SK-N-SH treated with all-trans-retinoic acid at 6 μM for 48 hours (cell line): ENCODE measurements at regions not wholly inside any gene's neighbourhood (a gene's known extent, or its start where the extent isn't known, plus 50 kb on each side); places are given as distances from the start of the nearest gene placed in this dataset.

ENCODE experiments used
- ATAC-seq: fragments of 200-7000 bp; cut with Tn5 transposase; 3 replicates; pipeline ENCODE4 v1.9.1; 2020; ENCODE audit warnings: mild to moderate bottlenecking, moderate library complexity
- ARNTL ChIP-seq: fragments of 450-650 bp; formaldehyde crosslinking; IDR thresholded peaks from 2 replicates; pipeline ENCODE4 v1.5.0; 2020; ENCODE audit warnings: low read depth, mild to moderate bottlenecking, moderate library complexity, borderline replicate concordance
- BACH2 ChIP-seq: fragments of 250-450 bp; sonication (Bioruptor Pico); IDR thresholded peaks from 2 replicates; pipeline ENCODE4 v1.9.0; 2021; ENCODE audit warnings: mild to moderate bottlenecking, borderline replicate concordance
- CREB5 ChIP-seq: fragments of 250-450 bp; sonication (Bioruptor Pico); IDR thresholded peaks from 2 replicates; pipeline ENCODE4 v1.5.1; 2020; ENCODE audit warnings: low read depth, mild to moderate bottlenecking, moderate library complexity
- CSDC2 ChIP-seq: fragments of 250-450 bp; sonication (Bioruptor Pico); IDR thresholded peaks from 2 replicates; pipeline ENCODE4 v1.5.0; 2020; ENCODE audit warnings: mild to moderate bottlenecking, moderate library complexity
- ESRRG ChIP-seq: fragments of 250-450 bp; sonication (Bioruptor Pico); IDR thresholded peaks from 2 replicates; pipeline ENCODE4 v1.6.1; 2021; ENCODE audit warnings: mild to moderate bottlenecking
- GLIS3 ChIP-seq: fragments of 250-450 bp; sonication (Bioruptor Pico); IDR thresholded peaks from 2 replicates; pipeline ENCODE4 v1.5.0; 2020; ENCODE audit warnings: mild to moderate bottlenecking, moderate library complexity
- ISL1 ChIP-seq: fragments of 250-450 bp; sonication (Bioruptor Pico); IDR thresholded peaks from 2 replicates; pipeline ENCODE4 v2.1.2; 2022; ENCODE audit warnings: mild to moderate bottlenecking, moderate library complexity
- OSR1 ChIP-seq: fragments of 250-450 bp; sonication (Bioruptor Pico); IDR thresholded peaks from 2 replicates; pipeline ENCODE4 v1.8.0; 2022; ENCODE audit warnings: moderate library complexity, mild to moderate bottlenecking, inconsistent platforms
- POU6F1 ChIP-seq: fragments of 250-450 bp; sonication (Bioruptor Pico); IDR thresholded peaks from 2 replicates; pipeline ENCODE4 v1.8.0; 2021; ENCODE audit warnings: low read depth, mild to moderate bottlenecking, moderate library complexity, borderline replicate concordance
- PPARA ChIP-seq: fragments of 250-450 bp; sonication (Bioruptor Pico); IDR thresholded peaks from 2 replicates; pipeline ENCODE4 v1.5.0; 2020; ENCODE audit warnings: mild to moderate bottlenecking, borderline replicate concordance
- RARB ChIP-seq: fragments of 250-450 bp; sonication (Bioruptor Pico); IDR thresholded peaks from 2 replicates; pipeline ENCODE4 v1.8.0; 2021; ENCODE audit warnings: mild to moderate bottlenecking, moderate library complexity
- TCF4 ChIP-seq: fragments of 250-450 bp; sonication (Bioruptor Pico); IDR thresholded peaks from 2 replicates; pipeline ENCODE4 v1.8.0; 2021; ENCODE audit warnings: mild to moderate bottlenecking, moderate library complexity, borderline replicate concordance
- TOX ChIP-seq: fragments of 250-450 bp; sonication (Bioruptor Pico); IDR thresholded peaks from 2 replicates; pipeline ENCODE4 v1.8.0; 2021; ENCODE audit warnings: mild to moderate bottlenecking, moderate library complexity, borderline replicate concordance
- ZC3H10 ChIP-seq: fragments of 250-450 bp; sonication (Bioruptor Pico); IDR thresholded peaks from 2 replicates; pipeline ENCODE4 v1.5.1; 2021; ENCODE audit warnings: mild to moderate bottlenecking, moderate library complexity
- ZFP3 ChIP-seq: fragments of 250-450 bp; sonication (Bioruptor Pico); IDR thresholded peaks from 2 replicates; pipeline ENCODE4 v1.5.0; 2020; ENCODE audit warnings: mild to moderate bottlenecking, moderate library complexity
- ZFP30 ChIP-seq: fragments of 450-650 bp; formaldehyde crosslinking; IDR thresholded peaks from 2 replicates; pipeline ENCODE4 v1.5.0; 2022; ENCODE audit warnings: mild to moderate bottlenecking, moderate library complexity
- ZNF565 ChIP-seq: fragments of 450-650 bp; formaldehyde crosslinking; conservative IDR thresholded peaks from 2 replicates; pipeline ENCODE4 v1.5.0; 2020; ENCODE audit warnings: low read depth, mild to moderate bottlenecking, moderate library complexity
- ZNF70 ChIP-seq: fragments of 450-650 bp; formaldehyde crosslinking; IDR thresholded peaks from 2 replicates; pipeline ENCODE4 v1.5.0; 2020; ENCODE audit warnings: mild to moderate bottlenecking, moderate library complexity
- ZNF8 ChIP-seq: fragments of 450-650 bp; formaldehyde crosslinking; IDR thresholded peaks from 2 replicates; pipeline ENCODE4 v1.5.0; 2020; ENCODE audit warnings: mild to moderate bottlenecking, moderate library complexity
- TF ChIP-seq, protein P1 (sequence below): fragments of 250-450 bp; sonication (Bioruptor Pico); IDR thresholded peaks from 2 replicates; pipeline ENCODE4 v1.5.1; 2021; ENCODE audit warnings: mild to moderate bottlenecking, moderate library complexity
- TF ChIP-seq, protein P2 (sequence below): fragments of 250-450 bp; sonication (Bioruptor Pico); IDR thresholded peaks from 2 replicates; pipeline ENCODE4 v1.5.0; 2020; ENCODE audit warnings: mild to moderate bottlenecking, moderate library complexity
- TF ChIP-seq, protein P3 (sequence below): fragments of 250-450 bp; sonication (Bioruptor Pico); IDR thresholded peaks from 2 replicates; pipeline ENCODE4 v1.8.0; 2020; ENCODE audit warnings: mild to moderate bottlenecking, moderate library complexity, borderline replicate concordance

- TF ChIP-seq POU6F1: no peak
- no peak for TF ChIP-seq OSR1
- TF ChIP-seq BACH2 (CRISPR knock-in tag): no peak
- no peak for TF ChIP-seq ZFP3 (CRISPR knock-in tag)
- no peak for TF ChIP-seq TOX (CRISPR knock-in tag)
- no peak for TF ChIP-seq ZC3H10 (CRISPR knock-in tag)
- TF ChIP-seq ZNF70 (CRISPR knock-in tag): no peak
- TF ChIP-seq, protein P1, sequence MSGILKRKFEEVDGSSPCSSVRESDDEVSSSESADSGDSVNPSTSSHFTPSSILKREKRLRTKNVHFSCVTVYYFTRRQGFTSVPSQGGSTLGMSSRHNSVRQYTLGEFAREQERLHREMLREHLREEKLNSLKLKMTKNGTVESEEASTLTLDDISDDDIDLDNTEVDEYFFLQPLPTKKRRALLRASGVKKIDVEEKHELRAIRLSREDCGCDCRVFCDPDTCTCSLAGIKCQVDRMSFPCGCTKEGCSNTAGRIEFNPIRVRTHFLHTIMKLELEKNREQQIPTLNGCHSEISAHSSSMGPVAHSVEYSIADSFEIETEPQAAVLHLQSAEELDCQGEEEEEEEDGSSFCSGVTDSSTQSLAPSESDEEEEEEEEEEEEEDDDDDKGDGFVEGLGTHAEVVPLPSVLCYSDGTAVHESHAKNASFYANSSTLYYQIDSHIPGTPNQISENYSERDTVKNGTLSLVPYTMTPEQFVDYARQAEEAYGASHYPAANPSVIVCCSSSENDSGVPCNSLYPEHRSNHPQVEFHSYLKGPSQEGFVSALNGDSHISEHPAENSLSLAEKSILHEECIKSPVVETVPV (CRISPR knock-in tag): no peak
- no peak for TF ChIP-seq ZNF8 (CRISPR knock-in tag)
- TF ChIP-seq RARB (CRISPR knock-in tag): no peak
- no peak for TF ChIP-seq ARNTL (CRISPR knock-in tag)
- TF ChIP-seq GLIS3 (CRISPR knock-in tag): no peak
- no peak for TF ChIP-seq ESRRG (CRISPR knock-in tag)
- no peak for TF ChIP-seq PPARA (CRISPR knock-in tag)
- TF ChIP-seq, protein P2, sequence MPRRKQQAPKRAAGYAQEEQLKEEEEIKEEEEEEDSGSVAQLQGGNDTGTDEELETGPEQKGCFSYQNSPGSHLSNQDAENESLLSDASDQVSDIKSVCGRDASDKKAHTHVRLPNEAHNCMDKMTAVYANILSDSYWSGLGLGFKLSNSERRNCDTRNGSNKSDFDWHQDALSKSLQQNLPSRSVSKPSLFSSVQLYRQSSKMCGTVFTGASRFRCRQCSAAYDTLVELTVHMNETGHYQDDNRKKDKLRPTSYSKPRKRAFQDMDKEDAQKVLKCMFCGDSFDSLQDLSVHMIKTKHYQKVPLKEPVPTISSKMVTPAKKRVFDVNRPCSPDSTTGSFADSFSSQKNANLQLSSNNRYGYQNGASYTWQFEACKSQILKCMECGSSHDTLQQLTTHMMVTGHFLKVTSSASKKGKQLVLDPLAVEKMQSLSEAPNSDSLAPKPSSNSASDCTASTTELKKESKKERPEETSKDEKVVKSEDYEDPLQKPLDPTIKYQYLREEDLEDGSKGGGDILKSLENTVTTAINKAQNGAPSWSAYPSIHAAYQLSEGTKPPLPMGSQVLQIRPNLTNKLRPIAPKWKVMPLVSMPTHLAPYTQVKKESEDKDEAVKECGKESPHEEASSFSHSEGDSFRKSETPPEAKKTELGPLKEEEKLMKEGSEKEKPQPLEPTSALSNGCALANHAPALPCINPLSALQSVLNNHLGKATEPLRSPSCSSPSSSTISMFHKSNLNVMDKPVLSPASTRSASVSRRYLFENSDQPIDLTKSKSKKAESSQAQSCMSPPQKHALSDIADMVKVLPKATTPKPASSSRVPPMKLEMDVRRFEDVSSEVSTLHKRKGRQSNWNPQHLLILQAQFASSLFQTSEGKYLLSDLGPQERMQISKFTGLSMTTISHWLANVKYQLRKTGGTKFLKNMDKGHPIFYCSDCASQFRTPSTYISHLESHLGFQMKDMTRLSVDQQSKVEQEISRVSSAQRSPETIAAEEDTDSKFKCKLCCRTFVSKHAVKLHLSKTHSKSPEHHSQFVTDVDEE: no peak
- no peak for TF ChIP-seq ZFP30
- no peak for TF ChIP-seq CSDC2
- no peak for TF ChIP-seq ISL1
- ATAC-seq: no peak
Measured at GRCh38 chr12:59010118-59010517, 89.8 kb upstream of the LRIG3 start.

GRCh38 chr12:59007620-59008019 lies 87.3 kb upstream of the LRIG3 start:
- no peak for ATAC-seq
- TF ChIP-seq RARB (CRISPR knock-in tag) (no peak), CREB5 (CRISPR knock-in tag) (no peak), ZNF565 (CRISPR knock-in tag) (no peak), PPARA (CRISPR knock-in tag) (no peak), ISL1 (no peak), TCF4 (CRISPR knock-in tag) (no peak), ZC3H10 (CRISPR knock-in tag) (no peak), POU6F1 (no peak), TOX (CRISPR knock-in tag) (no peak), ZFP3 (CRISPR knock-in tag) (no peak), ARNTL (CRISPR knock-in tag) (no peak), ZNF8 (CRISPR knock-in tag) (no peak), BACH2 (CRISPR knock-in tag) (no peak)
- TF ChIP-seq, protein P1 (CRISPR knock-in tag): no peak
- TF ChIP-seq, protein P3, sequence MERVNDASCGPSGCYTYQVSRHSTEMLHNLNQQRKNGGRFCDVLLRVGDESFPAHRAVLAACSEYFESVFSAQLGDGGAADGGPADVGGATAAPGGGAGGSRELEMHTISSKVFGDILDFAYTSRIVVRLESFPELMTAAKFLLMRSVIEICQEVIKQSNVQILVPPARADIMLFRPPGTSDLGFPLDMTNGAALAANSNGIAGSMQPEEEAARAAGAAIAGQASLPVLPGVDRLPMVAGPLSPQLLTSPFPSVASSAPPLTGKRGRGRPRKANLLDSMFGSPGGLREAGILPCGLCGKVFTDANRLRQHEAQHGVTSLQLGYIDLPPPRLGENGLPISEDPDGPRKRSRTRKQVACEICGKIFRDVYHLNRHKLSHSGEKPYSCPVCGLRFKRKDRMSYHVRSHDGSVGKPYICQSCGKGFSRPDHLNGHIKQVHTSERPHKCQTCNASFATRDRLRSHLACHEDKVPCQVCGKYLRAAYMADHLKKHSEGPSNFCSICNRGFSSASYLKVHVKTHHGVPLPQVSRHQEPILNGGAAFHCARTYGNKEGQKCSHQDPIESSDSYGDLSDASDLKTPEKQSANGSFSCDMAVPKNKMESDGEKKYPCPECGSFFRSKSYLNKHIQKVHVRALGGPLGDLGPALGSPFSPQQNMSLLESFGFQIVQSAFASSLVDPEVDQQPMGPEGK (CRISPR knock-in tag): no peak
- TF ChIP-seq, all 23 proteins: peak for 0
